Large intestine (tissue), 3 donors: ENCODE measurements at regions not wholly inside any gene's neighbourhood (a gene's known extent, or its start where the extent isn't known, plus 50 kb on each side); places are given as distances from the start of the nearest gene placed in this dataset.

Source experiments
- DNase-seq, 2 donors: peaks; one replicate each; pipeline versions ENCODE4 v3.0.0 to v3.0.0-alpha.2; 2013
- H3K27ac ChIP-seq: one replicate; pipeline ENCODE4 v1.5.1; 2013; ENCODE audit warnings: low read length
- H3K27me3 ChIP-seq: 2 replicates; pipeline ENCODE4 v1.6.1; 2013; ENCODE audit warnings: low read length; ENCODE audit not compliant: control insufficient read depth, insufficient read depth
- H3K36me3 ChIP-seq: 2 replicates; pipeline ENCODE4 v1.6.1; 2013; ENCODE audit warnings: low read length; ENCODE audit not compliant: control insufficient read depth, insufficient read depth
- H3K4me1 ChIP-seq: one replicate; pipeline ENCODE4 v1.6.1; 2013; ENCODE audit warnings: low read length; ENCODE audit not compliant: control insufficient read depth, insufficient read depth
- H3K4me3 ChIP-seq: one replicate; pipeline ENCODE4 v1.5.1; 2013; ENCODE audit warnings: low read length
- H3K9me3 ChIP-seq: one replicate; pipeline ENCODE4 v1.6.1; 2013; ENCODE audit warnings: mild to moderate bottlenecking, low read depth, low read length, moderate library complexity; ENCODE audit not compliant: control insufficient read depth
- WGBS: methylation state at CpG from one replicate; pipeline ENCODE4 v1.1.5; 2013; ENCODE audit warnings: low lambda C conversion rate; ENCODE audit not compliant: insufficient coverage; 5-methylcytosine and 5-hydroxymethylcytosine counted together

DNA sequence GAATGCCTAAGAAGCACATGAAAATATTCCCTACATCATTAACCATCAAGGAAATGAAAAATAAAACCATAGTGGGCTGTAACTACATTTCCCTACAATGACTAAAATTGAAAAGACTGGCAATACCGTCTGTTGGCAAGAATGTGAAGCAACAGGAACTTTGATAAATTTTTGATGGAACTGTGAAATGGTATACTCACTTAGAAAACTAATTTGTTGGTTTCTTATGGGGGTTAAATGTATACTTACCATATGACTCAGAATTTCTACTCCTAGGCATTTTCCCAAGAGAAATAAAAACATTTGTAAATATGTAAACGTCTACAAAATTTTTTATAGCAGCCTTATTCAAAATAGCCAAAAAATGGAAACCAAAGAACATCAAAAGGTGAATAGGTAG, 121.4 kb upstream of the PLEKHA5 start:
- H3K9me3 ChIP-seq: no peaks in the 10 kb centered on the region
- no peak overlapping the region for H3K4me3 ChIP-seq
- no peak for DNase-seq
- H3K36me3 ChIP-seq: no peaks in the 10 kb centered on the region
- H3K4me1 ChIP-seq: peaks cover 17% of the 10 kb centered on the region
- 95% methylated on average over 2 of the region's 2 CpGs for WGBS
- H3K27ac ChIP-seq: no peak overlapping the region
- no peaks in the 10 kb centered on the region for H3K27me3 ChIP-seq

DNA sequence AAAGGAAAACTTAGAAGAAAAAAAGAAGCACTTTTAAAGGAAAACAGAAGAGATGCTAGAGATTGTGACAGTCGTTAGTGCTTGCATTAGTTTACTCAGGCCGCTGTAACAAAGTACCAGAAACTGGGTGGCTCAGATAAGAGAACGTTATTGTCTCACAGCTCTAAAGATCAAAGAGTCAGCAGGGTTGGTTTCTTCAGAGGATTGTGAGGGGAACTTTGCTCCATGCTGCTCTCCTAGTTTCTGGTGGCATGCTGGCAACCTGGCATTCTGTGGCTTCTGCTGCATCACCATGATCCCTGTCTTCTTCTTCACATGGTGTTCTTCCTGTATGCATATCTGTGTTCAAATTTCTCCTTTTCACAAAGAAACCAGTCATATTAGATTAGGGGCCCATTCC, 119.4 kb upstream of the PLEKHA5 start:
- Histone ChIP-seq H3K27me3 (no peaks in the 10 kb centered on the region), H3K4me1 (peaks cover 19% of the 10 kb centered on the region), H3K9me3 (no peaks in the 10 kb centered on the region), H3K27ac (peak overlapping the region; percentile 78), H3K4me3 (no peak overlapping the region), H3K36me3 (no peaks in the 10 kb centered on the region)
- DNase-seq: peak; percentile 82 to 88
- no CpG with 5 or more reads among the region's 3 CpGs for WGBS

DNA sequence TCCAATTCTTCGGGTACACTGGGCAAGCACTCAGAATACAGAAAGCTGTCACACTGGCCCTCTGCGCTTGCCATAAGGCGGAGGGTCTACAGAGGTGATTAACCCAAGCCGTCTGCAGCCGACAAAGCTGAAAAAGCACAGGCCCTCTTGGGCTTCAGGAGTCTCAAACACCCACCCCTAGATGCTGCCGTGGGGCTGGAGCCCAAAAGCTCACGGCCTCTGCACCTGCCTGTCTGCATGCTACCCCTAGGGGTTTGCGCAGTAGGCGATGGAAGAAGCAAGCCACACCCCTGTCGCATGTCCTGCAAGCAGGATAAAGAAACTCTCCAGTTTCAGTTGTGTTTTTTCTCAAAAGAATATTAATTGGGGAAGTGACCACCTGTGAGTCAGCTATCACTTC, 118.8 kb upstream of the PLEKHA5 start:
- peak overlapping the region; percentile 78 for H3K27ac ChIP-seq
- no CpG with 5 or more reads among the region's 10 CpGs for WGBS

DNA sequence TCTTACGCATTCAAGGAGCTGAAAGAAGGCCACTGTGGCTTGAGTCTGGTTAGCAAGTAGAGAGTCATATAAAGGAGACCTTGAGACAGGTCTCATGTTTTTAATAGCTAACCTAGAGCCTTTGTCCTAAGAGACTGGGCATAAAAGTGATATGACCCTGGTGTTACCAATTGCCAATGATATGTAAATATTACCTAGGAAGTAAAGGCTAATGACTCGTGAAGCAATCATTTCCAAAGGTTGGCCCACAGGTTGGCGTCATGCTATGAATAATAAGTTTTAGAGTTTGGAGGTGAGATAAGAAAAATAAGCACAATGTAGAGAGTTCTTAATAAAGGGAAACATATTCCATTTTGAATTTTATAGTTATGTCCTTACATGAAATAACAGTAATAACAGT, 116.6 kb upstream of the PLEKHA5 start:
- 17% methylated on average over 1 of the region's 3 CpGs for WGBS
- Histone ChIP-seq H3K4me3 (no peak overlapping the region), H3K36me3 (no peaks in the 10 kb centered on the region), H3K9me3 (no peaks in the 10 kb centered on the region), H3K4me1 (peaks cover 21% of the 10 kb centered on the region), H3K27me3 (no peaks in the 10 kb centered on the region), H3K27ac (peak overlapping the region; percentile 52)
- peak; percentile 61 to 85 for DNase-seq

More for the DNA sequence above, 118.8 kb upstream of the PLEKHA5 start:
- Histone ChIP-seq H3K4me1 (peaks cover 19% of the 10 kb centered on the region), H3K9me3 (no peaks in the 10 kb centered on the region), H3K36me3 (no peaks in the 10 kb centered on the region), H3K4me3 (no peak overlapping the region), H3K27me3 (no peaks in the 10 kb centered on the region)
- no peak for DNase-seq

DNA sequence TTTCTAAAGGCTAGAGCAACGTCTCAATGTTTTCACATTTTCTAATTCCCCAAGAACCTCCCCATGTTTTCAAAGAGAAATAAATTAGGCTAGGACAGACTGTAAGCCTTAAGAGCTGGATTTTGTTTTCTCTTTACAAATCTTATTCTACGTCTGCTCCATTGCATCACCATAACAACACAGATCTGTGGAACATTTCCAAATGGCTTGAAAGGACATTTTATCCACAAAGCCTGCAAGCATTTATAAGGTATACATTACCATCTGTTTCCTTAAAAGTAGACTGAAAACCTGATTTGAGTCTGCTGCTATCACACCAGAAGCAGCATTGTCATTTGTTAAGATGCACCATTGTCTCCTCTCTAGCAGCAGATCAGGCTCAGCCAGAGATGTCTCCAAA, 115.3 kb upstream of the PLEKHA5 start:
- no peak overlapping the region for H3K4me3 ChIP-seq
- H3K4me1 ChIP-seq: peaks cover 23% of the 10 kb centered on the region
- 80% methylated on average over 1 of the region's 2 CpGs for WGBS
- H3K27ac ChIP-seq: no peak overlapping the region
- H3K9me3 ChIP-seq: no peaks in the 10 kb centered on the region
- no peak for DNase-seq
- H3K36me3 ChIP-seq: no peaks in the 10 kb centered on the region
- H3K27me3 ChIP-seq: no peaks in the 10 kb centered on the region

DNA sequence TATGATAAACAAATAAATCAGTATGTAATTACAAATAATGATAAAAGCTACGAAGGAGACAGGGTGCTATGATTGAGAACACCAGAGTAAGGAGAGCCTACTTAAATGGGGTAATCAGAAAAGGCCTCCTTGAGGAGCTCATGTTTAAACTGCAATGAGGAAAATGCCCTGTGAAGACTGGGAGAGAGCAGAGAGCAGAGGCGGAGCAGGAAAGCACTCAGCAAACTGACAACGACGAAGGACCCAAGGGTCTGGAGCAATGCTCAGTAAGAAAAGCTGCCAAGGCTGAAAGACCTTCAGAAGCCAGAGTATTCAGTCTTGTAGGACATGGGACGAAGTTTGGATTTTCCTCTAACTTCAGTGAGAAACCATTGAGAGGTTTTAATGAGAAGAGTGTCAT, 114.2 kb upstream of the PLEKHA5 start:
- no peak for DNase-seq
- H3K9me3 ChIP-seq: no peaks in the 10 kb centered on the region
- peaks cover 15% of the 10 kb centered on the region for H3K4me1 ChIP-seq
- no peaks in the 10 kb centered on the region for H3K27me3 ChIP-seq
- 75% methylated on average over 1 of the region's 5 CpGs for WGBS
- H3K27ac ChIP-seq: no peak overlapping the region
- no peak overlapping the region for H3K4me3 ChIP-seq
- H3K36me3 ChIP-seq: no peaks in the 10 kb centered on the region

DNA sequence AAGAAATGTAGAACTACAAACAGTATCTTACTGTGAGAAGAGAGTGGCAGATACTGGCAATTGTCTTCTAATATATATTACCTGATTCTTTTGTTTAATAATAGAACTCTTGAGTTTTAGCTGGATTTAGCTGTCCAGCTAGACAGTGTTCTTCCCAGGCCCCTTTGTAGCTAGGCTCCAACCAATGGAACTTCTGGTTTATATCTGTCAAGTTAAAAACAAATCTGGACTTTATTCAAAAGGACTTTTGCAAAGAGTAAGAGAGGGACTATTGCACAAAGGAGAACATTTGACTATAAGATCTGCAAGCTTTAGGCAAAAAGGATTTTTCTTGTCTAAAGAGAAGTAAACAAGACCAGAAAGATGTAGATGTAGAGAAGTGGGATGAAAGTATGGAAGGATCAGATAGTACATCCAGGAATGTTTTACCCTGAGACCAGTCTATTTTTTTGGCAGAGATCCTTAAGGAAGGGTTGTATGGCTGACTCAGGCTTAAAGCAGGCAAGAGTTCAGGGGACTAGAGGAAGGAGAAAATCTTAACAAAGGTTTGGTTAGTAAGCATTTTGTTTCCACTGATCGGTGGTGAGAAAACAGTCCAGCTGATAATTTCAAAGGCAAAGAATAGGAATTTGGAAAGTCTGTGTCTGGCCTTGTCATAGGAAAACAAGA, 111.1 kb upstream of the PLEKHA5 start:
- no peaks in the 10 kb centered on the region for H3K27me3 ChIP-seq
- H3K27ac ChIP-seq: no peak overlapping the region

DNA sequence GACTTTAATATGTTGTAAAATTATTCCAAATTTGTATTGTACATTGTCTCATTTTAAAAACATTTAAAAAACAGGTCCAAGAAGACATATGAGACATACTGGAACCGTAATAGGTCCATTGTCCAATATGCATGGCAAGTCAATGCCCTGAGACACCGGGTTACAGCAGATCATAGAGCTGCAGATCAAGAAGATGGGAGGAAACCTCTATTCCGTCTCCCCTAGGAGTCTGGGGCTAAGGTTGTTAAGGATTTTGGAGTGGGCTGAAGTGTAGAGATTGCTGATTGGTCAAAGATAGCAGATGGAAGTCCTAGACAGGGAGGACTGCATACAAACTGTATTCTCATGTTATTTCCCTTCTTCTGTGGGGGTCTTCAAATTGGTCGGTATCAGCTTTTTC, 108.3 kb upstream of the PLEKHA5 start:
- no peaks in the 10 kb centered on the region for H3K36me3 ChIP-seq
- peaks cover 14% of the 10 kb centered on the region for H3K4me1 ChIP-seq
- H3K4me3 ChIP-seq: no peak overlapping the region
- H3K27me3 ChIP-seq: no peaks in the 10 kb centered on the region
- DNase-seq: no peak
- H3K9me3 ChIP-seq: no peaks in the 10 kb centered on the region
- no CpG with 5 or more reads among the region's 4 CpGs for WGBS
- H3K27ac ChIP-seq: no peak overlapping the region

More for the DNA sequence above, 111.1 kb upstream of the PLEKHA5 start:
- Histone ChIP-seq H3K4me3 (no peak overlapping the region), H3K9me3 (no peaks in the 10 kb centered on the region), H3K36me3 (no peaks in the 10 kb centered on the region), H3K4me1 (peaks cover 14% of the 10 kb centered on the region)
- no CpG with 5 or more reads among the region's 1 CpG for WGBS
- DNase-seq: no peak

DNA sequence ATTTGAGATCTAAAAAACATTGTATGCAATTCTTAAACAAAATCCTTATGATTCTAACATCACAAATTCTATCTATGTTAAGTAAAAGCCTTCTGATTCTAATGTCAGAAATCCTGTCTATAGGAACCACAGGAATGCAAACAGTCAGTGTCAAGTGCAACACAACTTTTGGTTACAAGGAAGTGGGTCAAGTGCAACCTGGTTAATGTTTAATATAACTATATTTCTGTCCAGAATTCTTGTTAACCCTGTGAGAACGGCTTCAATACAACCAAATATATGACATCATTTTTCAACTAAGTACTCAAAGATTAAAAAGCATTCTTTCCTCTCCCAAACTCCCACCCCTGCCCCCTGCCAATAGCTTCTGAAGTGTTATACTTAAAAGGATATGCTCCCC, 107.9 kb upstream of the PLEKHA5 start:
- H3K9me3 ChIP-seq: no peaks in the 10 kb centered on the region
- H3K4me3 ChIP-seq: no peak overlapping the region
- H3K27ac ChIP-seq: no peak overlapping the region
- H3K36me3 ChIP-seq: no peaks in the 10 kb centered on the region
- WGBS: 0% methylated on average over 1 of the region's 1 CpG
- H3K4me1 ChIP-seq: peaks cover 14% of the 10 kb centered on the region
- H3K27me3 ChIP-seq: no peaks in the 10 kb centered on the region
- peak in 1 of 2 donors; percentile 44 for DNase-seq

DNA sequence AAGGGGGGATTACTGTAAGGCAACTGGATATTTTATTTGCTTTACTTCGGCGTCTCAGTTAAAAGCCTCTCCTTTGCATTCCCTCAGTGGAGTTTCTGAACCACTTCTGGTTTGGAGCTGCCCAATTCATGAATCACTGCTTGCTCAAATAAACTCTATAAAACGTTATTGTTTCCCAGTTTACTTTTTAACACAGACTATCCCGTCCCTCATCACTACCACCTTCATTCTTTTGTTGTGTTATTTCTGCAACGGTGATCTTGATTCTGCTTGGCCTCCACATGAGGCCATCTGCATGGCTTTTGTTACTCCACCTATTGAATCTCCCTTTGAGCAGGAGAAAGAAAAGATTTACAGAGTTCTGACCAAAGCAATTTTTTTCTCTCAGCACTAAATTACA, 104.0 kb upstream of the PLEKHA5 start:
- DNase-seq: no peak
- H3K4me3 ChIP-seq: no peak overlapping the region
- H3K27ac ChIP-seq: no peak overlapping the region
- peaks cover 10% of the 10 kb centered on the region for H3K4me1 ChIP-seq
- H3K36me3 ChIP-seq: no peaks in the 10 kb centered on the region
- no peaks in the 10 kb centered on the region for H3K27me3 ChIP-seq
- 84% methylated on average over 5 of the region's 5 CpGs for WGBS
- H3K9me3 ChIP-seq: no peaks in the 10 kb centered on the region

DNA sequence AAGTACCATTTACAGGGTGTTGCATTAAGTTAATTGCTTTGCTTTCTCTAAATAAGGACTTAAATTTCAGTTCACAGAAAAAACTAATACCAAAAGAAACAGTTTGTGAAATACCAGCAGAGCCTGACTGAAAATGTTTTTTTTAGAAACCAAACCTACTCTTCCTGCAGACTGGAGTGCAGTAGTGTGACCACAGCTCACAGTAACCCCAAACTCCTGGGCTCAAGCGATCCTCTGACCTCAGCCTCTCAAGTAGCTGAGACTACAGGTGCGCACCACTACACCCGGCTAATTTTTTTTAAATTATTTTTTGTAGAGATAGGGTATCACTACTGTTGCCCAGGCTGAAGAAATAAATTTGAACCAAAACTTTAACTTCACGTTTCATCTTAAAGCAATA, 103.5 kb upstream of the PLEKHA5 start:
- peaks cover 10% of the 10 kb centered on the region for H3K4me1 ChIP-seq
- DNase-seq: no peak
- H3K9me3 ChIP-seq: no peaks in the 10 kb centered on the region
- WGBS: 60% methylated on average over 3 of the region's 4 CpGs
- H3K27ac ChIP-seq: no peak overlapping the region
- no peak overlapping the region for H3K4me3 ChIP-seq
- H3K27me3 ChIP-seq: no peaks in the 10 kb centered on the region
- H3K36me3 ChIP-seq: no peaks in the 10 kb centered on the region
